Inflammatory macrophage (primary cell): ENCODE measurements at regions not wholly inside any gene's neighbourhood (a gene's known extent, or its start where the extent isn't known, plus 50 kb on each side); places are given as distances from the start of the nearest gene placed in this dataset.
"Not testable (repeated sequence)": the region's sequence is repeated elsewhere in the genome, so short reads cannot be mapped to it uniquely, and the experiment has no call there.

Experiments
- DNase-seq, 2 donors: peaks; one replicate each; pipeline ENCODE4 v3.0.0-alpha.2; 2020 to 2022

GRCh38 chr16:87190288-87191230 lies 126.6 kb downstream of the C16orf95 start:
- DNase-seq = no peak

GRCh38 chr16:87192452-87193073 lies 124.6 kb downstream of the C16orf95 start:
- no peak for DNase-seq

- no peak for DNase-seq
Observed at GRCh38 chr16:87194172-87194571, 123.0 kb downstream of the C16orf95 start.

- DNase-seq = no peak
Observed at GRCh38 chr16:87195161-87195560, 122.0 kb downstream of the C16orf95 start.

GRCh38 chr16:87196231-87196630 lies 121.0 kb downstream of the C16orf95 start:
- DNase-seq = no peak

GRCh38 chr16:87196661-87197060 lies 120.5 kb downstream of the C16orf95 start:
- no peak for DNase-seq

- no peak for DNase-seq
Observed at GRCh38 chr16:87198328-87198832, 118.8 kb downstream of the C16orf95 start.

- DNase-seq = no peak
Observed at GRCh38 chr16:87198881-87199280, 118.3 kb downstream of the C16orf95 start.

GRCh38 chr16:87199379-87199778 lies 117.8 kb downstream of the C16orf95 start:
- DNase-seq = no peak

GRCh38 chr16:87199901-87200300 lies 117.3 kb downstream of the C16orf95 start:
- DNase-seq = no peak

- DNase-seq = no peak
Observed at GRCh38 chr16:87200637-87201036, 116.6 kb downstream of the C16orf95 start.

GRCh38 chr16:87201052-87201451 lies 116.1 kb downstream of the C16orf95 start:
- DNase-seq = no peak

GRCh38 chr16:87201790-87202189 lies 115.4 kb downstream of the C16orf95 start:
- no peak for DNase-seq

GRCh38 chr16:87202346-87202745 lies 114.8 kb downstream of the C16orf95 start:
- no peak for DNase-seq

GRCh38 chr16:87203060-87203656 lies 114.0 kb downstream of the C16orf95 start:
- peak; percentile 43 to 73 for DNase-seq

- no peak for DNase-seq
Observed at GRCh38 chr16:87206646-87207451, 110.3 kb downstream of the C16orf95 start.

GRCh38 chr16:87207509-87207908 lies 109.7 kb downstream of the C16orf95 start:
- DNase-seq = no peak

- DNase-seq = no peak
Observed at GRCh38 chr16:87207965-87208364, 109.2 kb downstream of the C16orf95 start.

GRCh38 chr16:87208968-87209367 lies 108.2 kb downstream of the C16orf95 start:
- not testable (repeated sequence) for DNase-seq

GRCh38 chr16:87209808-87210512 lies 107.2 kb downstream of the C16orf95 start:
- DNase-seq = no peak

- no peak for DNase-seq
Observed at GRCh38 chr16:87210894-87211293, 106.3 kb downstream of the C16orf95 start.

- DNase-seq = no peak
Observed at GRCh38 chr16:87212026-87212425, 105.2 kb downstream of the C16orf95 start.
